Panc1 (cell line): ENCODE measurements at regions not wholly inside any gene's neighbourhood (a gene's known extent, or its start where the extent isn't known, plus 50 kb on each side); places are given as distances from the start of the nearest gene placed in this dataset.

ENCODE experiments used
- ATAC-seq: fragments of 200-7000 bp; cut with Tn5 transposase; 2 replicates; pipeline ENCODE4 v1.9.1; 2020; ENCODE audit warnings: mild to moderate bottlenecking, moderate library complexity
- BruUV-seq: library from RNA; stranded (reverse); fragments of 400-500 nt; replicated peaks from 2 replicates; lab custom pipeline; 2021; lab: Mats Ljungman, UMichigan
- CTCF ChIA-PET: fragments of 300-600 bp; sonication (Branson Sonifier 250); formaldehyde crosslinking; loops from one replicate; lab custom pipeline; 2022; ENCODE audit warnings: antibody characterized with exemption; lab: Charles Lee
- POLR2A ChIA-PET: fragments of 300-600 bp; sonication (Branson Sonifier 250); formaldehyde crosslinking; loops from one replicate; lab custom pipeline; 2022; ENCODE audit warnings: antibody characterized with exemption; lab: Charles Lee
- DNase-seq: peaks from one replicate; pipeline ENCODE4 v3.0.0-alpha.2; 2010; ENCODE audit warnings: low read depth, low spot score
- H3K27ac ChIP-seq: 2 replicates; pipeline ENCODE4 v1.5.1; 2011; ENCODE audit warnings: mild to moderate bottlenecking, low read length, inconsistent platforms
- H3K27me3 ChIP-seq: fragments of 200-500 bp; sonication (Bioruptor generic); 2 replicates; pipeline ENCODE4 v1.6.0; 2014; ENCODE audit warnings: low read length, inconsistent platforms; ENCODE audit not compliant: control insufficient read depth, insufficient read depth
- H3K36me3 ChIP-seq: fragments of 200-500 bp; sonication (Bioruptor generic); 2 replicates; pipeline ENCODE4 v1.5.1; 2014; ENCODE audit warnings: inconsistent platforms, mild to moderate bottlenecking, low read length, moderate library complexity; ENCODE audit not compliant: control insufficient read depth, insufficient read depth
- H3K4me1 ChIP-seq: 2 replicates; pipeline ENCODE4 v1.5.1; 2011; ENCODE audit warnings: inconsistent platforms, mild to moderate bottlenecking, low read length, moderate library complexity; ENCODE audit not compliant: control insufficient read depth, insufficient read depth
- H3K4me3 ChIP-seq, 2 experiments: 2 replicates each; pipeline ENCODE4 v1.5.1; 2011 to 2012; ENCODE audit warnings: low read depth in 2 of 2, low read length in 2 of 2, mild to moderate bottlenecking in 2 of 2, inconsistent platforms in 1 of 2, moderate library complexity in 1 of 2
- H3K9me3 ChIP-seq: fragments of 200-500 bp; sonication (Bioruptor generic); 2 replicates; pipeline ENCODE4 v1.5.1; 2014; ENCODE audit warnings: low read depth, mild to moderate bottlenecking, inconsistent platforms, low read length, moderate library complexity; ENCODE audit not compliant: control insufficient read depth, insufficient read depth
- CTCF ChIP-seq: fragments of 450-650 bp; IDR thresholded peaks from 2 replicates; pipeline ENCODE4 v1.5.1; 2017; ENCODE audit warnings: mild to moderate bottlenecking
- POLR2AphosphoS5 ChIP-seq: IDR thresholded peaks from 2 replicates; pipeline ENCODE4 v1.6.1; 2012; ENCODE audit warnings: mild to moderate bottlenecking, low read depth, low read length, moderate library complexity
- REST ChIP-seq, 2 experiments: IDR thresholded peaks; 2 replicates each; pipeline ENCODE4 v1.6.1; 2011 to 2012; ENCODE audit warnings: low read depth in 2 of 2, control low read depth in 1 of 2, low read length in 1 of 2, mild to moderate bottlenecking in 1 of 2, moderate library complexity in 1 of 2; ENCODE audit not compliant: insufficient read depth in 1 of 2
- SIN3A ChIP-seq: IDR thresholded peaks from 2 replicates; pipeline ENCODE4 v1.6.1; 2012; ENCODE audit warnings: low read depth, mild to moderate bottlenecking, low read length, moderate library complexity, borderline replicate concordance; ENCODE audit not compliant: insufficient read depth
- TCF7L2 ChIP-seq: IDR thresholded peaks from 2 replicates; pipeline ENCODE4 v1.6.1; 2011; ENCODE audit warnings: mild to moderate bottlenecking, low read depth, low read length, inconsistent platforms
- in situ Hi-C: cut with HindIII; loops from 2 replicates; pipeline ENCODE4 v1.10.0; 2016; ENCODE audit warnings: low sequenced_read_pairs, low pct_unique_long_range_greater_than_20kb
- intact Hi-C: fragments of 100-400 bp; cut with micrococcal nuclease; formaldehyde crosslinking; loops from one replicate; pipeline ENCODE4 v1.10.0; 2022; ENCODE audit not compliant: unreplicated experiment

- ChIA-PET POLR2A (no interaction called here), CTCF (no interaction called here)
- no peaks in the 10 kb centered on the region for H3K36me3 ChIP-seq
Measured at GRCh38 chr5:72709341-72709740, 107.1 kb upstream of the TNPO1 start.

GRCh38 chr5:72705178-72705577 lies 111.3 kb upstream of the TNPO1 start:
- ATAC-seq: no peak
- H3K4me3 ChIP-seq: no peak overlapping the region
- TF ChIP-seq POLR2AphosphoS5: no peak
- no peak for TF ChIP-seq CTCF
- no peak for TF ChIP-seq REST (IDR thresholded peaks at IDR 0.05; ENCODE audit: insufficient read depth in 1 of 2, low read depth in 2 of 2, low read length in 1 of 2)
- no peak for TF ChIP-seq TCF7L2
- TF ChIP-seq SIN3A: no peak
- intact Hi-C loops: no loop called here
- no peaks in the 10 kb centered on the region for H3K36me3 ChIP-seq
- no peaks in the 10 kb centered on the region; the same call in 1 of the 2 replicates for H3K9me3 ChIP-seq
- no TSS peak for BruUV-seq
- CTCF ChIA-PET: interaction anchor here (0.6 kb wide), 1 partner anchor 514 kb away, joined by 3 read pairs; no protein-coding TSS in a partner anchor
- no peak for DNase-seq
- POLR2A ChIA-PET: interaction anchor here (0.6 kb wide), 1 partner anchor 17 kb away, joined by 3 read pairs; no protein-coding TSS in a partner anchor
- no peaks in the 10 kb centered on the region for H3K4me1 ChIP-seq
- in situ Hi-C loops: no loop called here
- no peaks in the 10 kb centered on the region for H3K27me3 ChIP-seq
- H3K27ac ChIP-seq: no peak overlapping the region

More at GRCh38 chr5:72709341-72709740, 107.1 kb upstream of the TNPO1 start:
- Histone ChIP-seq H3K9me3 (no peaks in the 10 kb centered on the region; the same call in 1 of the 2 replicates), H3K4me3 (no peak overlapping the region), H3K27me3 (0 out of 2 replicates have a peak, but pooled peaks cover 6% of the 10 kb centered on the region), H3K4me1 (no peaks in the 10 kb centered on the region), H3K27ac (no peak overlapping the region)
- DNase-seq (no peak), ATAC-seq (no peak)
- BruUV-seq: no TSS peak
- TF ChIP-seq REST (IDR thresholded peaks at IDR 0.05; ENCODE audit: insufficient read depth in 1 of 2, low read depth in 2 of 2, low read length in 1 of 2) (no peak), SIN3A (no peak)
- intact Hi-C loops (no loop called here), in situ Hi-C loops (no loop called here)
